DND-41 (cell line): ENCODE measurements at regions not wholly inside any gene's neighbourhood (a gene's known extent, or its start where the extent isn't known, plus 50 kb on each side); places are given as distances from the start of the nearest gene placed in this dataset.

Source experiments
- EZH2 ChIP-seq: IDR thresholded peaks from 3 replicates; pipeline ENCODE4 v1.6.1; 2012; ENCODE audit warnings: borderline replicate concordance, low read depth, mild to moderate bottlenecking, moderate library complexity, low read length, inconsistent platforms; ENCODE audit not compliant: severe bottlenecking
- TF ChIP-seq, protein P1 (sequence below): IDR thresholded peaks from 2 replicates; pipeline ENCODE4 v1.5.1; 2012; ENCODE audit warnings: borderline replicate concordance, low read length, moderate library complexity, mild to moderate bottlenecking; ENCODE audit not compliant: poor library complexity, severe bottlenecking; ENCODE audit errors: extremely low read depth

DNA sequence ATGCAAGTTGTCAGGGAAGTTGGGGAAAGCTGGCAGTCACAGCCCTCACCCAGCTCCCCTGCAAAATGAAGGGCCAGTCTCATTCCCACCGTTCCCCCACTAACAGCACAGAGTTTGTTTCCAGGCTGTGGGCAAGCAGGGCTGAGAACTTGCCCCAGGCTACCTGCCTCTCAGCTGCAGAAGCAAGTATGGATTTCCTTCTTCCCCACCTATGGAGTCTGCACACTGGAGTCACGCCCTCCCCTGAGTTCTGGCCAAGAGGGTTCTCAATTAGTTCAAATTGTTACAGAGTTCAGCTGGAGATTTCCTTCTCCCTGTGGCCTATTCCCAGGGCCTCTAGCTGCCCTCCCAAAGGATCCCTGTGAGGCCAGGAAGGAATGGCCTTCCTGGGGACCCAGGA lies 90.1 kb upstream of the ATP11B start:
- TF ChIP-seq, protein P1, sequence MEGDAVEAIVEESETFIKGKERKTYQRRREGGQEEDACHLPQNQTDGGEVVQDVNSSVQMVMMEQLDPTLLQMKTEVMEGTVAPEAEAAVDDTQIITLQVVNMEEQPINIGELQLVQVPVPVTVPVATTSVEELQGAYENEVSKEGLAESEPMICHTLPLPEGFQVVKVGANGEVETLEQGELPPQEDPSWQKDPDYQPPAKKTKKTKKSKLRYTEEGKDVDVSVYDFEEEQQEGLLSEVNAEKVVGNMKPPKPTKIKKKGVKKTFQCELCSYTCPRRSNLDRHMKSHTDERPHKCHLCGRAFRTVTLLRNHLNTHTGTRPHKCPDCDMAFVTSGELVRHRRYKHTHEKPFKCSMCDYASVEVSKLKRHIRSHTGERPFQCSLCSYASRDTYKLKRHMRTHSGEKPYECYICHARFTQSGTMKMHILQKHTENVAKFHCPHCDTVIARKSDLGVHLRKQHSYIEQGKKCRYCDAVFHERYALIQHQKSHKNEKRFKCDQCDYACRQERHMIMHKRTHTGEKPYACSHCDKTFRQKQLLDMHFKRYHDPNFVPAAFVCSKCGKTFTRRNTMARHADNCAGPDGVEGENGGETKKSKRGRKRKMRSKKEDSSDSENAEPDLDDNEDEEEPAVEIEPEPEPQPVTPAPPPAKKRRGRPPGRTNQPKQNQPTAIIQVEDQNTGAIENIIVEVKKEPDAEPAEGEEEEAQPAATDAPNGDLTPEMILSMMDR, result no peak
- TF ChIP-seq EZH2, result no peak
